Adipocyte (in vitro differentiated cells): ENCODE measurements at regions not wholly inside any gene's neighbourhood (a gene's known extent, or its start where the extent isn't known, plus 50 kb on each side); places are given as distances from the start of the nearest gene placed in this dataset.

Experiments used
- DNase-seq: peaks from one replicate; pipeline ENCODE4 v3.0.0-alpha.2; 2015; ENCODE audit warnings: low read depth
- H3K27me3 ChIP-seq: replicated peaks from 2 replicates; pipeline ENCODE4 v1.7.0; 2013; ENCODE audit warnings: mild to moderate bottlenecking, low read length, moderate library complexity; ENCODE audit not compliant: control insufficient read depth, insufficient read depth
- H3K36me3 ChIP-seq: 2 replicates; pipeline ENCODE4 v1.7.0; 2013; ENCODE audit warnings: low read length, mild to moderate bottlenecking, moderate library complexity; ENCODE audit not compliant: control insufficient read depth, insufficient read depth, severe bottlenecking
- H3K4me1 ChIP-seq: 2 replicates; pipeline ENCODE4 v1.7.0; 2013; ENCODE audit warnings: mild to moderate bottlenecking, low read length, moderate library complexity; ENCODE audit not compliant: control insufficient read depth, insufficient read depth
- H3K4me3 ChIP-seq: 2 replicates; pipeline ENCODE4 v1.7.0; 2013; ENCODE audit warnings: mild to moderate bottlenecking, low read length, moderate library complexity
- H3K9ac ChIP-seq: 2 replicates; pipeline ENCODE4 v1.7.0; 2013; ENCODE audit warnings: mild to moderate bottlenecking, low read length, moderate library complexity
- H3K9me3 ChIP-seq: 2 replicates; pipeline ENCODE4 v1.7.0; 2013; ENCODE audit warnings: mild to moderate bottlenecking, low read length, moderate library complexity; ENCODE audit not compliant: control insufficient read depth

DNA sequence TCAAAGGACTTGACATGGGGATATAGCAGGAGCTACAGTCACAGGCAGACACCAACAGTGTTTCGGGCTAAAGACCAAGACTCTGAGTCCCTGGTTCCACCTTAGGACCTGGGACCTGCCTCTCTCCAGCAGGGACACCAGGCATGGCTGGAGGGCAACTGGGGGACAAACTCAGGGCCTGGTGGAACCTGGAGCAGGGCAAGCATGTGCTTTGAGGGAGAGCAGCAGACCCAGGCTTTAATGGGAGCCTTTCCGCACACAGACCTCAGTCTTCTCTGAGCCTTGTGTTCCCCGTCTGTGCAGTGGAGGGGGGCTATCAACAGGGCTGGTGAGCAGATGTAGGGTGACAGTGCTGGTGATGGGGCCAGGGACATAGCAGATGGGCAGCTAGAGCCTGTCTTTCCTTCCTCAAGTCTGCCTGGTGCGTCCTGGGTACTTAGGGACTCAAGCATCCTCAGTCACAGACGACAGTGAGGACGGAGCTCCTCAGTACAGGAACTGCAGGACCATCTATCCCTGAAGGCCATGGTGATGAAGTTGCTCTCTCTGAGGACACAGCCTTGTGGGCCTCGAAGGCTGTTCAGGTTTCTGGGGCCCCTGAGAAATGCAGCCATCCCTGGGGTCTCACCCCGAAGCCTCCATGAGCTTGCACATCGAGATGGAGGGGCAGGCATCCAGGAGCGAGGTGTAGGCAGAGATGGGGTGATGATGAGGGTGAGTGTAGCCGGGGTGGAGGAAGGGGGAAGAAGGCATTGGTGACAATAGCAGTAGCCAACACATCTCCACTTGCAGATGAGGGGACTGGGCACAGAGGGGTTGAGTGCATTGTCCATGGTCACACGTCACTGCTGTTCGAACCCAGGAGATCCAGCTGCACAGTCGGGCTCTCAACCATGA lies 593.4 kb downstream of the PTPRU start:
- H3K4me3 ChIP-seq: no peak overlapping the region
- H3K9ac ChIP-seq: no peak overlapping the region
- H3K9me3 ChIP-seq: no peaks in the 10 kb centered on the region
- no peaks in the 10 kb centered on the region for H3K36me3 ChIP-seq
- DNase-seq: no peak
- H3K4me1 ChIP-seq: no peaks in the 10 kb centered on the region
- peaks cover 47% of the 10 kb centered on the region for H3K27me3 ChIP-seq

DNA sequence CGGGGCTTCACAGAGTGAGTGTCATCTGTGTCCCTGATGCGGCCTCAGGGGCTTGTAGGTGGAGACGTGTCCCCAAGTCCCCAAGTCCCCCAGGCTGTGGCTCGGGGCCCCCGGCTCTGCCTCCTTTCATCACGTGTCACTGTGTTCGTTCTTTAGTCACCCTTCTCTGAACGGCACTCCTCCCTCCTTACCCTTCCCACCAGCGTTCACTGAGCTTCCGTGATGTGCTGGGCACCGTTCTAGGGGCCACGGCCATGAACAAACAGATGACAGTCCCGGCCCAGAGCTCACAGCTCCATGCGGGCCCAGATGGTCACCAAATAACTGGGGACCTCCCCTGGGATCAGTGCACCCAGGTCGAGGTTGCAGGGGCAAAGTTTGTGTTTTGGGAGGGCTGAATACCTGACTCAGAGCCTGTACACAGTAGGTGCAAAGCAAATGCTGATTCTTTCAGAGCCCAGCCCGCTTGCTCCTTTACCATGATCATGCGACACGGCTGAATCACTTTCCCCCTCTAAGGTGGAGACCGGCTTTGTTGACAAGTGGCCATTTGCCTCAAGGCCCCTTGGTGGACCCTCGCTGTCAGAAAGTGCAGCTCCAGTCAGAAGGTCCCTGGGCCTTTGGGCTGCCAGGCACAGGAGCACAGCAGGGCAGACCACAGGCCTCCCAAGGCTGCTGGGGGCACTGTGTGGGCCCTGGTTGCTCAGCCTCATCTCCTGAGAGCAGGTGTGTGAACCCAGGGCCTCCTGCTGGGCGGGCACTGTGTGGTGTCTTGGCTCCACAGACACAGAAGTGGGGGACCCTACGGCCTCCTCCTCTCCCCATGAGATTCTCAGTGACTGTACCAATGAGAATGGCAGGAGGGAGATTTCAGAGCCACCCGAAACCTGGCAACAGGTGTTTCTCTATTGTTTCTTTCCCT lies 592.5 kb downstream of the PTPRU start:
- no peak overlapping the region for H3K4me3 ChIP-seq
- DNase-seq: no peak
- no peaks in the 10 kb centered on the region for H3K4me1 ChIP-seq
- H3K27me3 ChIP-seq: peaks cover 50% of the 10 kb centered on the region
- H3K9ac ChIP-seq: no peak overlapping the region
- no peaks in the 10 kb centered on the region for H3K9me3 ChIP-seq
- H3K36me3 ChIP-seq: no peaks in the 10 kb centered on the region

DNA sequence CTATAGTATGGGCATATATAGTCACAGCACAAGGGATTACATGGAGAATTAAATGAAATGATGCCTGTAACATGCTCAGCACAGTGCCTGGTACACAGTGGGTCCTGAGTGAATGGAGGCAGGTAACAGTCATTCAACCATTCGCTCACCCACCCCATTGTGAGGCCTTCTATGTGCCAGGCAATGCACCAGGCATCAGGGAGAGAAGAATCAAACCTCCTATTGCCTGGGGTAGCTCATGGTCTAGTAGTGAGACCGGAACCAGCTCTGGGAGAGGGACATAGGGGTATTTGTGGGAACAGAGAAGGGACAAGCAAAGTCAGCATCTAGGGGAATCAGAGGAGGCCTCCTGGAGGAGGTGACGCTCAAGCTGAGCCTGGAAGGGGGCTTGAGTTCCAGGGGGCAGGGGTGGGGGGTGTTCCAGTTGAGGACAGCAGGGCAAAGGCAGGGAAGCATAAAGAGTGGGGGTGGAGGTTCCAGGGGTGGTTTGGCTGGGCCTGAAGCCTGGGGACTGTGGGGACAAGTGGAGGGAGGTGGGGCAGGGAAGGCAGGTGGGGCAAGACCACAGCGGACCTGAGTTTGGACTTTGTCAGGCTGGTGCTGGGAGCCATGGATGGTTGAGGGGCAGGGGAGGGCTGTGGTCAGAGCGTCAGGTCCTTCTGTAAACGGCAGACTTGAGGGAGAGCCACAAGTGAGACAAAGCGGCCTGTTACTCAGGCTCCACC lies 591.6 kb downstream of the PTPRU start:
- no peak for DNase-seq

DNA sequence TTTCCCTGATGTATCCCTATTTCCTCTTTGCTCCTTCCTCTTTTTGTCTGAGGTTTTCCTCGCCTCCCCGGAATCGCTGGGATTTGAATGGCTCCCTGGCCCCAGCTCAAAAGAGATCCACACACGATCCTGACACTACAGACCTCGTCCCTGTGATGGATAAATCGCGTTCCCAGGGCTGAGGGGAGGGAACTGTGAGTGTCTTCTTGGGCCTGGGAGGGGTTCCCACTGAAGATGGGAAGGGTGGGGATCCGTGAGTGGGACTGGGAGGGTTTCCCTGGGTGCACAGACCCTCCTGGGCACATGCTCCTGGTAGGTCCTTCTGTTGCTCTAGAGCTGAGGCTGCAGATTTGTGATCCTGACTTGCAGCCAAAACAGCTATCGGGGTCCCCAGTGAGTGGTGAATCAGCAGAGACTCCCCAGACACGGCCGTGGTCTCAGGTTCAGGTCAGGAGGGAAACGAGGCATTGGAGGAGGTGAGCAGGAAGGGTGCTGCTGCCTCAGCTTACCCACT lies 591.0 kb downstream of the PTPRU start:
- no peak overlapping the region for H3K4me3 ChIP-seq
- H3K4me1 ChIP-seq: no peaks in the 10 kb centered on the region
- H3K9ac ChIP-seq: no peak overlapping the region
- DNase-seq: no peak
- H3K36me3 ChIP-seq: no peaks in the 10 kb centered on the region
- H3K9me3 ChIP-seq: no peaks in the 10 kb centered on the region
- H3K27me3 ChIP-seq: peaks cover 55% of the 10 kb centered on the region

More for the DNA sequence above, 591.6 kb downstream of the PTPRU start:
- Histone ChIP-seq H3K9ac (no peak overlapping the region), H3K4me1 (no peaks in the 10 kb centered on the region), H3K27me3 (peaks cover 50% of the 10 kb centered on the region), H3K4me3 (no peak overlapping the region), H3K9me3 (no peaks in the 10 kb centered on the region), H3K36me3 (no peaks in the 10 kb centered on the region)

DNA sequence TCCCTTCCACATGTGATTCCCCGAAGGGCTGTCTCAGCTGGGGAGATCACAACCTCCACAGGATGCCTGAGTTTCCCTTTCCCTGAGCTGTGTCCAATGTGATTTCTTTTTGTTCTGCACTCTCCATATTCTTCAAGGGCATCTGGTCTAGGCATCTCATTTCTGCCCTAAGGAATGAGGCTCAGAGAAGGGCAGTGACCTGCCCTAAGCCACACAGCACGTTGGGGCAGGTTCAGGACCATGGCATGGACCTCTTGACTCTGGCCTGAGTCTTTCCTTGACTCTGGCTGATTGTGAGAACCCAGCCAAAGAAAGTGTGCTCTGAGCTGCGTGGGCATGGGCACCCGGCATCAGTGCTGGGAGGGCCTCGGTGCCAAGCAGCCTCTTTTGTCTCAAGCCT lies 590.3 kb downstream of the PTPRU start:
- H3K27me3 ChIP-seq: peaks cover 56% of the 10 kb centered on the region
- no peak overlapping the region for H3K4me3 ChIP-seq
- no peak for DNase-seq
- H3K4me1 ChIP-seq: no peaks in the 10 kb centered on the region
- H3K36me3 ChIP-seq: no peaks in the 10 kb centered on the region
- H3K9ac ChIP-seq: no peak overlapping the region
- no peaks in the 10 kb centered on the region for H3K9me3 ChIP-seq

DNA sequence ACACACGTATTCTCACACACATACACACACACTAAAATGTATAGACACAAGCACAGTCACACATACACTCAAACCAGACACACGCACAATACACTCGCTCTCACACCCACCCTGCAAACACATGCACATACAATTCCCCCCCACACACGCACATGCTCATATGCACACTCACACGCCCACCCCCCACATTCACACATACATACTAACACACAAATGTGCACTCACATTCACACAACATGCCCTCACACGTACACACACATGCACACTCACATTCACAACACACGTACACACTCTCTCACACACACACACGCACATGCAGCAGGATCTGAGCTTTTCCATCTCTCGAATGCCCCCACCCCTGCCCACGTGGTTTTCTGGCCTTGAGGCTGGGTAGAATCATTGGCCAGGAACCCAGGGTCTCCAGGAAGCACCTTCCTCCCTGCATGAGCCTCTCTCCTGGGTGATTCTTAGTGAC lies 589.7 kb downstream of the PTPRU start:
- Histone ChIP-seq H3K9me3 (no peaks in the 10 kb centered on the region), H3K9ac (no peak overlapping the region), H3K4me1 (no peaks in the 10 kb centered on the region), H3K4me3 (no peak overlapping the region), H3K27me3 (peaks cover 57% of the 10 kb centered on the region), H3K36me3 (no peaks in the 10 kb centered on the region)
- no peak for DNase-seq

DNA sequence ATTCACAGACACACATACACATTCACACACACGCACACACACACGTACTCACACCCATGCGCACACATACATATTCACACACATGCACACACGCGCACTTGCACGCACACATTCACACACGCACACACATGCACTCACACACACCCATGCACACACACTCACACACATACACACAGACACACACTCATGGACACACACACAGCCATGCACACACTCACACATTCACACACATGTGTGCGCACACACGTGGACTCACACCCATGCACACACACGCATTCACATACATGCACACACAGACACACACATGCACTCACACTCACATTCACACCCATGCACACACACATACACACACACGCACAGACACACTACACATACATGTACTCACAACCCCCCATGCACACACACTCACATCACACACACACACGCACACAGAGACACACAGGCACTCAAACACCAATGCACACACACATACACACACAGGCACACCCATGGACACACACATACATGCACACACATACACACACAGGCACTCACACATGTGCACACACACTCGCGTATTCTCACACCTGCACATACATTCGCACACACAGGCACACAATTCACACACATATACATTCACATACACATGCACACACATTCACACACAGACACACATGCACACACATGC lies 589.1 kb downstream of the PTPRU start:
- H3K4me1 ChIP-seq: no peaks in the 10 kb centered on the region
- H3K36me3 ChIP-seq: no peaks in the 10 kb centered on the region
- H3K9ac ChIP-seq: no peak overlapping the region
- no peaks in the 10 kb centered on the region for H3K9me3 ChIP-seq
- H3K27me3 ChIP-seq: peaks cover 53% of the 10 kb centered on the region
- no peak overlapping the region for H3K4me3 ChIP-seq
- DNase-seq: no peak

DNA sequence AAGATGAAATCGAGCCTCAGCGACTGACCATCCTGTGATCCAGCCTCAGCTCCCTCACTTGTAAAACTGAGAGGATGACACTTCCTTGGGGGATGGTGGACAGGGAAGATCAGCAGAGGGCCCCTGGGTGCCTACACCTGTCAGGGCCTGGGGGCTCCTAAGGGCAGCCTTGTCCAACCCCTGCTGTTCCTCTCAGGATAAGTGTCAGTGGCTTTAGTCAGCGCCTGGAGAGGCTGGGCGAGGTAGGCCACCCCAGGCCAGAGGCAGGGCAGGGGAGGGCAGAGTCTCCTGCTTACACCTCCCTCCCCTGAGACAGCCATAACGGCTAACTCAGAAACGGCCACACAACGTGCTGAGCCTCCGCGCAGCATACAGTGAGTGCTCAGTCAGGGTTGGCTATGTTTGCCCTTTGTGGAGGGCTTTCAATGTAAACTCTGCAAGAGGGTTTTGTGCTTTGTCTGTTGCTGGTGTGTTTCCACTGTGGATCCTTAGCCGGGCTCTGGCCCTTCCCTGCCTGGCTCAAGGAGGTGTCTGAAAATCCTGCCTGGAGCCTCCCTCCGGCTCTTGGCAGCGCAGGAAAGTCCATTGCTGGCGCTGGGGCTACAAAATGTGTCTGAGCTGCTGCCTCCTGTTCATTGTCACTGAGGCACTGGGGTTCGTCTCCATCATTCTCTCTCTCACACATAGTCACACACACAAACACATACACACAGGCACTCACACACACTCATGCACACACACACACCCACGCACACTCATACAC lies 588.4 kb downstream of the PTPRU start:
- Histone ChIP-seq H3K27me3 (peaks cover 48% of the 10 kb centered on the region), H3K36me3 (no peaks in the 10 kb centered on the region), H3K4me1 (no peaks in the 10 kb centered on the region), H3K9me3 (no peaks in the 10 kb centered on the region), H3K4me3 (no peak overlapping the region), H3K9ac (no peak overlapping the region)
- no peak for DNase-seq

DNA sequence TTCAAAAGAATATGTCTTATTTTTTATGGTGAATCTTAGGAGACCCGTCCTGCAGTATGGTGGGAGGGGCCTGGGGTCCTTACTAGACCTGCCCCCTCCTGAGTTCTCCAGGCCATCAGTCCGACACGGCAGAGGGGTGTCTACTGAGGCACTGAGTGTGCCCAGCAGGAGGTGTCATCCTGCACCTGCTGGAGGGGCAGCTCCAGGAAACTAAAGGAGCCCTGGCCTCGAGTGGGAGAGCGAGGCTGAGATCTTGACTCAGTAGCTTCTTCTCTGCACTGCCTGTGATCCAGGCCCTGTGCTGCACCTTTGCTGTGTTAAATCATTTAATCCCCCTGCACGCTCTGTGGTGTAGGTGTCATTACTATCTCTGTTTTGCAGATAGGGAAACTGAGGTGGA lies 587.7 kb downstream of the PTPRU start:
- no peak for DNase-seq
- peaks cover 42% of the 10 kb centered on the region for H3K27me3 ChIP-seq

DNA sequence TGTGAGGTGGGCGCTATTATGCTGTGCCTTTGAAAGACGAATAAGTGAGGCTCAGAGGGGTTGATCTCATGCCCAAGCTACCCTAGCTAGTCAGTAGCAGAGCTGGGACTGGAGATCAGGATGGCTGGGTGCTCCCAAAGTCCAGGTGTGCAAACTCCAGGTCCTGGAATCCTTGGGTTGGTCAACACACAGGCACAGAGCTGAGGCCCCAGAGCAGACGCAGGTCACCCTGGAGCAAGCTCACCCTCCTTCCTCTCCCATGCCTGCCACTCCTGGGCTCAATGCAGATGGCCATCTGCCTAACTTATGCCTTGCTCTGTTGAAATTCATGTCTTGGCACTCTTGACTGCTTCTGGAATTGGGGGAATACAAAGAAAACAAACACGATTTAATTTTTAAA lies 587.2 kb downstream of the PTPRU start:
- Histone ChIP-seq H3K36me3 (no peaks in the 10 kb centered on the region), H3K27me3 (peaks cover 38% of the 10 kb centered on the region), H3K4me3 (no peak overlapping the region), H3K4me1 (no peaks in the 10 kb centered on the region), H3K9ac (no peak overlapping the region), H3K9me3 (no peaks in the 10 kb centered on the region)
- DNase-seq: no peak

More for the DNA sequence above, 587.7 kb downstream of the PTPRU start:
- Histone ChIP-seq H3K9ac (no peak overlapping the region), H3K9me3 (no peaks in the 10 kb centered on the region), H3K4me1 (no peaks in the 10 kb centered on the region), H3K4me3 (no peak overlapping the region), H3K36me3 (no peaks in the 10 kb centered on the region)
